COLO668 (cell line): ENCODE measurements at regions not wholly inside any gene's neighbourhood (a gene's known extent, or its start where the extent isn't known, plus 50 kb on each side); places are given as distances from the start of the nearest gene placed in this dataset.
"Not testable (repeated sequence)": the region's sequence is repeated elsewhere in the genome, so short reads cannot be mapped to it uniquely, and the experiment has no call there.

Experiments used
- DNase-seq: peaks from one replicate; lab custom pipeline; 2025; ENCODE audit not compliant: unreplicated experiment; lab: John Stamatoyannopoulos, UW

DNA sequence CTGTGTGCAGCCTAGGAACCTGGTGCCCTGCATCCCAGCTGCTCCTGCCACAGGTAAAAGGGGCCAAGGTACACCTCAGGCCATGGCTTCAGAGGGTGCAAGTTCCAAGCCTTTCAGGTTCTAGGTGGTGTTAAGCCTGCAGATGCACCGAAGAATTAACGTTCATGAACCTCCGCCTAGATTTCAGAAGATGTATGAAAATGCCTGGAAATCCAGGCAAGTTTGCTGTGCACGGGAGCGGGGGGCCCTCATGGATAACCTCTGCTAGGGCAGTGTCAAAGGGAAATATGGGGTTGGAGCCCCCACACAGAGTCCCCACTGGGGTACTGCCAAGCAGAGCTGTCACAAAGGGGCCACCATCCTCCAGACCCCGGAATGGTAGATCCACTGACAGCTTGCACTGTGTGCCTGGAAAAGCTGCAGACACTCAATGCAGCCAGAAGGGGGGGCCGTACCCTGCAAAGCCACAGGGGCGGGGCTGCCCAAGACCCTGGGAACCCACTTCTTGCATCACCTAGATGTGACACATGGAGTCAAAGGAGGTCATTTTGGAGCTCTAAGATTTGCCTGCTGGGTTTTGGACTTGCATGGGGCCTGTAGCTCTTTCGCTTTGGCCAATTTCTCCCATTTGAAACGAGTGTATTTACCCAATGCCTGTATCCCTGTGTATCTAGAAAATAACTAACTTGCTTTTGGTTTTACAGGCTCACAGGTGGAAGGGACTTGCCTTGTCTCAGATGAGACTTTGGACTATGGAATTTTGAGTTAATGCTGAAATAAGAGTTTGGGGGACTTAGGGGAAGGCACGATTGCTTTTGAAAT lies 145.2 kb upstream of the C1QTNF3 start:
- not testable (repeated sequence) for DNase-seq

DNA sequence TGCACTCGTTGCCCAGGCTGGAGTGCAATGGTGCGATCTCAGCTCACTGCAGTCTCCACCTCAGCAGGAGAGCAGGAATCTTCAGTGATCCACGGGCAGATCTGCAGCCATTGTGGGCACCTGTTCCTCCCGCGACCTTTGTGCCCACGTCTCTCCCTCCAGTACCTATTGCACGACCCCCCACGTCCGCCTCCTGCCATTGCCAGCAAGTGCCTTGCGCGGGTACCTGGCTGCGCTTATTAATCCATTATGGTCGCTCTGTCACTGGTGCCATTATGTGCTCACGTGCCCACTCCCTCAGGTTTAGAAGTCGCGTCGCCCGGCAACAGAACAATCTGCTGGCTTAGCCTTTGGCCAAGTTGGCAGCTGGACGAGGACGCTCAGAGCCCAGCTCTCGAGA lies 146.2 kb upstream of the C1QTNF3 start:
- DNase-seq = not testable (repeated sequence)

DNA sequence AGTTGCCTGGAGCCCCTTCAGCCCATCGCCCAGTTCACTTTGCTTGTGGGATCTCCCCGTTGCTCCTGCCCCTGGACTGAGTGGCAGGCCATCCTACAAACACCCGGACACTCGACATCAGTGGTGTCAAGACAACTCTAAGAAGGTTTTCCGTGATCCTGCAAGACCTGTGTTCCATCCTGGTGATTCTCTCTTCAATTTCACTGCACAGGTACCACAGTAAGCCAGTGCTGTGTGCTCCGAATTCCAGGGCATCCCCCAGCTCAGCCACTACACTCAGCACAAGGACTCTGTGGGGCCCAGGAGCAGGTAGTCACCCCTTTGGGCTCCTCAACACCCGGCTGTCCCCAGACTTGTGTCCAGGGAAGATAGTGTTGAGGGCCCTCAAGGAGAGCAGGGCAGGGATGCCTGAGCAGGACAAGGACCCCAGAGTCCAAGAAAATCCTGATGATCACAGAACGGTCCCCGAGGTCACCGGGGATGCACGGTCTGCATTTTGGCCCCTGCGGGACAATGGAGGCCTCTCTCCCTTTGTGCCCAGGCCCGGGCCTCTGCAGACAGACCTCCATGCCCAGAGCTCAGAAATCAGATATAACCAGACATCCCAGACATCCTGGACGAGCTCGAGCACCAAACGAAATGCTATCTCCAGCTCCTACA lies 146.9 kb upstream of the C1QTNF3 start:
- not testable (repeated sequence) for DNase-seq

DNA sequence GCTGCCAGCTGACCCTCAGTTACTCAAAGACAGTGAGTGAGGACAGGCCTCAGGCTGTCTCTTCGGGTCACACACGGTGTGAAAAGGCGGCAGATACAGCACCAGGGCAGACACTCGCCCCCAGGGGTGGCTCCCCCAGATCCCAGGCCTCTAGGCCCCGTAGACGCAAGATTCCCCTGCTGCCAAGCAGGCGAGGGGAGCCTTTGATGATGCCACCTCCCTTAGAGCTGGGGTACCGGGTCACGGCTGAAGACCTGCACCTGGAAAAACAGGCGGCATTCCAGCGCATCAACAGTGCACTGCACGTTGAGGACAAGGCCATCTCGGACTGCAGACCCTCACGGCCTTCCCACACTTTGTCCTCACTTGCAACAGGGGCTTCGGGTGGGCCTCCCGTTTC lies 147.5 kb upstream of the C1QTNF3 start:
- DNase-seq = not testable (repeated sequence)

DNA sequence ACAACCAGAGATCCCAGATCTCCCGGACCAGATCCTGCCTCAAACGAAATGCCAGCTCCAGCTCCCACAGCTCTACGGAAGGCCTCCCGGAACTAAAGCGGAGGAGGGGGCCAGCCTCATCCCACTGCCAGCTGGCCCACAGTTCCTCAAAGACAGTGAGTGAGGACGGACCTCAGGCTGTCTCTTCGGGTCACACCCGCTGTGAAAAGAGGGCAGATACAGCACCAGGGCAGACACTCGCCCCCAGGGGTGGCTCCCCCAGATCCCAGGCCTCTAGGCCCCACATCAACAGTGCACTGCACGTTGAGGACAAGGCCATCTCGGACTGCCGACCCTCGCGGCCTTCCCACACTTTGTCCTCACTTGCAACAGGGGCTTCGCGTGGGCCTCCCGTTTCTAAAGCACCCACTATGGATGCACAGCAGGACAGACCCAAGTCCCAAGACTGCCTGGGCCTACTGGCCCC lies 148.3 kb upstream of the C1QTNF3 start:
- DNase-seq = not testable (repeated sequence)

DNA sequence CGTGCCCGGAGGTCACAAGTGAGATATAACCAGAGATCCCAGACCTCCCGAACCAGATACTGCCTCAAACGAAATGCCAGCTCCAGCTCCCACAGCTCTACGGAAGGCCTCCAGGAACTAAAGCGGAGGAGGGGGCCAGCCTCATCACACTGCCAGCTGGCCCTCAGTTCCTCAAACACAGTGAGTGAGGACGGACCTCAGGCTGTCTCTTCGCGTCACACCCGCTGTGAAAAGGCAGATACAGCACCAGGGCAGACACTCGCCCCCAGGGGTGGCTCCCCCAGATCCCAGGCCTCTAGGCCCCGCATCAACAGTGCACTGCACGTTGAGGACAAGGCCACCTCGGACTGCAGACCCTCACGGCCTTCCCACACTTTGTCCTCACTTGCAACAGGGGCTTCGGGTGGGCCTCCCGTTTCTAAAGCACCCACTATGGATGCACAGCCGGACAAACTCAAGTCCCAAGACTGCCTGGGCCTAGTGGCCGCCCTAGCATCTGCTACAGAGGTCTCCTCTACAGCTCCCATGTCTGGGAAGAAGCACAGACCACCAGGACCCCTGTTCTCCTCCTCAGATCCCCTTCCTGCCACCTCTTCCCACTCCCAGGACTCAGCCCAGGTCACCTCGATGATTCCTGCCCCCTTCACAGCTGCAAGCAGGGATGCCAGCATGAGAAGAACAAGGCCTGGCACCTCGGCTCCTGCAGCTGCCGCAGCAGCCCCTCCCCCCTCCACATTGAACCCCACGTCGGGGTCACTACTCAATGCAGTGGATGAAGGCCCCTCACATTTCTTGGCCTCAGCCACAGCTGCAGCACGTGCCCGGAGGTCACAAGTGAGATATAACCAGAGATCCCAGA lies 149.3 kb upstream of the C1QTNF3 start:
- not testable (repeated sequence) for DNase-seq

DNA sequence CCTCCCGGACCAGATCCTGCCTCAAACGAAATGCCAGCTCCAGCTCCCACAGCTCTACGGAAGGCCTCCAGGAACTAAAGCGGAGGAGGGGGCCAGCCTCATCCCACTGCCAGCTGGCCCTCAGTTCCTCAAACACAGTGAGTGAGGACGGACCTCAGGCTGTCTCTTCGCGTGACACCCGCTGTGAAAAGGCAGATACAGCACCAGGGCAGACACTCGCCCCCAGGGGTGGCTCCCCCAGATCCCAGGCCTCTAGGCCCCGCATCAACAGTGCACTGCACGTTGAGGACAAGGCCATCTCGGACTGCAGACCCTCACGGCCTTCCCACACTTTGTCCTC lies 149.9 kb upstream of the C1QTNF3 start:
- DNase-seq = not testable (repeated sequence)

DNA sequence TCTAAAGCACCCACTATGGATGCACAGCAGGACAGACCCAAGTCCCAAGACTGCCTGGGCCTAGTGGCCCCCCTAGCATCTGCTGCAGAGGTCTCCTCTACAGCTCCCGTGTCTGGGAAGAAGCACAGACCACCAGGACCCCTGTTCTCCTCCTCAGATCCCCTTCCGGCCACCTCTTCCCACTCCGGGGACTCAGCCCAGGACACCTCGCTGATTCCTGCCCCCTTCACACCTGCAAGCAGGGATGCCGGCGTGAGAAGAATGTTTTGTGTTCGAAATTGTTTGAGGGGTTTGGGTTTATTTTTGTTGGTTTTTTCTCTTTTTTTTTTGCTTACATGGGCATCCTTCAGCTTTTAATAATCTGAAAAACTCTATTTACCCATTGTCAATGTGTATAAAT lies 150.3 kb upstream of the C1QTNF3 start:
- DNase-seq = not testable (repeated sequence)

DNA sequence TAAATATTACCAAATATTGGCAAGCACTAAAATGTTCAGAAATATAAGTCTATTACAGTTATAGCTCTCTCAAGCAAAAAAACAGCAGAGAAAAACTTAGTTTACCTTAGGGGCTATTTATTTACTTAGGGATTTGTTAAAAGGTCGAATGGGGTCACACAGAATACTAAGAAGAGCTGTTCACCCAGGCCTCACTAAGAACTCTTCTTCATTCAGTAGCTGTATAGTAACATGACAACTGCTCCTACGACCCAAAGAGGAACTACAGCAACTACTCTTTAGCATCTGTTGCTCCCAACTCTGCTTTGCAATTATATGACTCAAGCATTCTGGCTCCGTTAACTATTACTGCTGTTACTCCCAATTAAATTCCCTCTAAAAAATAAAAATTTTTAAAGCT lies 150.8 kb upstream of the C1QTNF3 start:
- not testable (repeated sequence) for DNase-seq

DNA sequence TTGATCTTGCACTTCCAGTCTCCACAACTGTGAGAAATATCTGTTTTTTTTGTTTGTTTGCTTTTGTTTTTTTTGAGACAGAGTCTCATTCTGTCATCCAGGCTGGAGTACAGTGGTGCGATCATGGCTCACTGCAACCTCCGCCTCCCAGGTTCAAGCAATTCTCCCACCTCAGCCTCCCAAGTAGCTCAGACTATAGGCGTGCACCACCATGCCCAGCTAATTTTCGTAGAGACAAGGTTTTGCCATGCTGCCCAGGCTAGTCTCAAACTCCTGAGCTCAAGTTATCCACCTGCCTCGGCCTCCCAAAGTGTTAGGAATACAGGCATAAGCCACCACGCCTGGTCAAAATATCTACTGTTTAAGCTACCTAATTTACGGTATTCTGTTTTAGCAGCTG lies 153.1 kb upstream of the C1QTNF3 start:
- not testable (repeated sequence) for DNase-seq

DNA sequence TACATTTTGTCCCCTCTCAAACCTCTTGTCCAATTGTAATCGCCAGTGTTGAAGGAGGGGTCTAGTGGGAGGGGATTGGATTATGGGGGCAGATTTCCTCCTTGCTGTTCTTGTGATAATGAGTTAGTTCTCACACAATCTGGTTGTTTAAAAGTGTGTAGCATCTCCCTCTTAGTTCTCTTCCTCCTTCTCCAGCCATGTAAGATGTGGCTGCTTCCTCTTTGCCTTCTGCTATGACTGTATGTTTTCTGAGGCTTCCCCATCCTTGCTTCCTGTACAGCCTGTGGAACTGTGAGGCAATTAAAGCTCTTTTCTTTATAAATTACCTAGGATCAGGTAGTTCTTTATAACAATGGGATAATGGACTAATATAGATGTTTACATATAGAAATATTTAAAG lies 162.3 kb upstream of the C1QTNF3 start:
- not testable (repeated sequence) for DNase-seq

DNA sequence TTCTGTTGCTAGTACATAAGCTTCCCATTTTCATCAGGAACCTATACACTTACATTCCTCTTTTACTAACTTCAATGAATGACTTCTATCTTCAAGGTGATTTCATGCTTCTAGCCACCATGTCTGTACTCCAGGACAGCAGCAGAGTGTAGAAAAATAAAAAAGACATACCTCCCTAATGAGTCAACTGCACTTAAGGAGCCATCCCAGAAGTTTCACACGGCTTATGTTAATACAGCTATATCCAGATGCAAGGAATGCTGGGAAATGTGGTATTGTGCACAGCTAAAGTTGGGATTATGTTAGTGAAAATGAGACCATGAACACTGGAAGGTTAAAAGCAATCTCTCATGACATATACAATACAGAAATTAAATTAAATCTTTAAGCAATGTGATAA lies 174.4 kb upstream of the C1QTNF3 start:
- not testable (repeated sequence) for DNase-seq

DNA sequence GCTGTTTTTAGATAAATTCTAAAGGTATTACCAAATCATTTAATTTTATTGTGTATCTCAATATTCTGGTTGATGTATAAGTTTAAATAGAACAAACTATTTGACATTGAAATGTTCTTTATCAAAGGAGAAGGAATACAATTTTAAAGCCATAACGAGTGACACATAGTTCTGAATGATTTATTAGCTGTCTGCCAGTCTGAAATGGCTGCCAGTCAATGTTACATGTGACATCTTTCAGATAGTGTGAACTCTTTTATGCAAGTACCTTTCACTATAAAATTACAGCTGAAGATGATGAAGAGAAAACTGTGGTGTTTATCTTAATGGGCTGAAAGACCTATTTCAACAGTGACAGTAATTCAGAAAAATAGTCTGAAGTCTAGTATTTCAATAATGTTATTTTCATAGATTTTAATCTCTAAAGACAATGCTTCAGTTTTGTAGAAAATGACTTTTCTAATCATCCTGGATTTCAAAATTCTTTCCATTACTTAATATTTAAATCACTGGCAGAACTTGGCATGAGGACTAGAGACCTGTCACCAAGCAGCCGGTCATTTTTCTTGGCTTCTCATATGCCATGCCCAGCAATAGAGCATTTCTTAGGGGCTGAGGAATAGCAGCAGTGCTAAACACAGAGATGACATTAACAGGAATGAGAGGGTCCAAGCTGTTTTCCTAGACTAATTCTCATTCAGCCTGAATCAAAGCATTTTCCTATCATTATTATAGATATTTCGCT lies 178.5 kb upstream of the C1QTNF3 start:
- DNase-seq = not testable (repeated sequence)

DNA sequence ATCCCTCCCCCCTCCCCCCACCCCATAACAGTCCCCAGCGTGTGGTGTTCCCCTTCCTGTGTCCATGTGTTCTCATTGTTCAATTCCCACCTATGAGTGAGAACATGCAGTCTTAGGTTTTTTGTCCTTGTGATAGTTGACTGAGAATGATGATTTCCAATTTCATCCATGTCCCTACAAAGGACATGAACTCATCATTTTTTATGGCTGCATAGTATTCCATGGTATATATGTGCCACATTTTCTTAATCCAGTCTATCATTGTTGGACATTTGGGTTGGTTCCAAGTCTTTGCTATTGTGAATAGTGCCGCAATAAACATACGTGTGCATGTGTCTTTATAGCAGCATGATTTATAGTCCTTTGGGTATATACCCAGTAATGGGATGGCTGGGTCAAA lies 180.1 kb upstream of the C1QTNF3 start:
- not testable (repeated sequence) for DNase-seq

DNA sequence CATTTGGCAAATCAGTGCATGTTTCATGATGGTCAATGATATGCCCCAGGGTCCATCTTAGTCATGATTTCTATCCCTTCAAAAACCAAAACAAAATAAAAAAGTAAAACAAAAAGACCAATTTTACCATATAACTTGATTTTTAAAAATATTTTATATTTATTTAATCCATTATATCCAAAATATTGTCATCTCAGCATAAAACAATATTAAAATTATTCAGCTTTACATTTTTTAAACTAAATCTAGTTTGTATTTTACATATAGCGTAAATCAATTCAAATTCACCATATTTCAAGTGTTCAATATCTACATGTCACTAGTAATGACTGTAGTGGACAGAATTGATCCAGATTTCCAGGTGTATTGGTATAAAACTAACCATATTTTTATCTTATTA lies 187.4 kb upstream of the C1QTNF3 start:
- not testable (repeated sequence) for DNase-seq

DNA sequence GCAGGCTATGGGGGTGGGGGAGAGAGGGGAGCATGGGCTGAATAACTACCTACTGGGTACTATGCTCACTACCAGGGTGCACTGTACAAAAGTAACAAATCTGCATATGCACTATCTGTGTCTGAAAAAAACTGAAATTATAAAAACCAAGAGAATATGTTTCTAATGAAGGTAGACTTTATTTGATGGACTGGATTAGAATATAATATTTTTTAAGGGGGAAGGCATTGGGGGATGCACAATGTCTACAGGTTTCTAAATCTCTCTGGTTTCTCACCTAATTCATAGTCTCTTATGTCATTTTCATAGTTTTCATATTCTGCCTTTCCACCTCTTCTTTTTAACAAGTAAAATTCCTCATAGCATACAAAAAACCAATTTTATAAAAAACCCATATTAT lies 200.8 kb upstream of the C1QTNF3 start:
- not testable (repeated sequence) for DNase-seq

DNA sequence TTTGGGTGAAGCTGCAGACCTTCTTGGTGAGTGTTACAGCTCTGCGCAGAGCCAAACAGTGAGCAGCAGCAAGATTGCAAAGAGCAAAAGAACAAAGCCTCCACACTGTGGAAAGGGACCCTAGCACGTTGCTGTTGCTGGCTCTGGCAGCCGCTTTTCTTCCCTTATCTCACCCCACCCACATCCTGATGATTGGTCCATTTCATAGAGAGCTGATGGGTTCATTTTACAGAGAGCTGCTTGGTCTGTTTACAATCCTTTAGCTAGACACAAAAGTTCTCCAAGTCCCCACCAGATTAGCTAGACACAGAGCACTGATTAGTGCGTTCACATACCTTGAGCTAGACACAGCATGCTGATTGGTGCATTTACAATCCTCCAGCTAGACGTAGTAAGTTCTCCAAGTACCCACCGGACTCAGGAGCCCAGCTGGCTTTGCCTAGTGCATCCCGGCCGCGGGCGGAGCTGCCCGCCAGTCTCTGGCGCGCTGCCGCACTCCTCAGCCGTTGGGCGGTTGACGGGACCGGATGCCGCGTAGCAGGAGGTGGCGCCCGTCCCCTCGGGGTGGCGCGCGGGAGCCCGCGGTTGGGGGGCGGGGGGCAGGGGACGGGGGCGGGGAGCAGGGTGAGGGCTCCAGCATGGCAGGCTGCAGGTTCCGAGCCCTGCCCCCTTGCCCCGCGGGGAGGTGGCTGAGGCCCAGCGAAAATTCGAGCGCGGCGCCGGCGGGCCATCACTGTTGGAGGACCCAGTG lies 201.4 kb upstream of the C1QTNF3 start:
- not testable (repeated sequence) for DNase-seq

DNA sequence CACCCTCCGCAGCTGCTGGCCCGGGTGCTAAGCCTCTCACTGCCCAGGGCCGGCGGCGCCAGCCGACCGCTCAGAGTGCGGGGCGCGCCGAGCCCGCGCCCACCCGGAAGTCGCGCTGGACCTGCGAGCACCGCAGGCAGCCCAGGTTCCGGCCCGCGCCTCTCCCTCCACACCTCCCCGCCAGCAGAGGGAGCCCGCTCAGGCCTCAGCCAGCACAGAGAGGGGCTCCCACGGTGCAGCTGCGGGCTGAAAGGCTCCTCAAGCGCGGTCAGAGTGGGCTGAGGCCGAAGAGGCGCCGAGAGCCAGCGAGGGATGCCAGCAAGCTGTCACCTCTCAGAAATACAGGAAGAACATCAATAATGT lies 202.0 kb upstream of the C1QTNF3 start:
- DNase-seq = not testable (repeated sequence)

DNA sequence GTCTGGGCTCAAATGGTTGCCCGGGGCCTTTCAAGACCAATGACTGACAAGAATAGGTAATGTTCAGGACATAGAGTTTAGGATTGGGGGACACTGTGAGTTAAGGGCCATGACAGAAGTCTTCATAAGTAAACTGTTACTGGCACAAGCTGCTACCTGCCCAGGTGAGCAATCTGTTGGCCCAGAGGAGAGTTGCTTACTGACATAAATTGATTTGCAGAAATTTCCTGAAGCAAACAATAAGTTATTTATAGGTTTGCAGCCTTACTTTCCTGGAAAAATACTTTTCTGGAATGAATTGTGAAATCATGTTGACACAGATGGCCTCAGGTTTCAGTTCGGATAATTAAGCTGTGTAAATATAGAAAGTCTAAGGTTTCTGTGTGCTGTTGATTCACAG lies 202.8 kb upstream of the C1QTNF3 start:
- DNase-seq = peak; percentile 33

DNA sequence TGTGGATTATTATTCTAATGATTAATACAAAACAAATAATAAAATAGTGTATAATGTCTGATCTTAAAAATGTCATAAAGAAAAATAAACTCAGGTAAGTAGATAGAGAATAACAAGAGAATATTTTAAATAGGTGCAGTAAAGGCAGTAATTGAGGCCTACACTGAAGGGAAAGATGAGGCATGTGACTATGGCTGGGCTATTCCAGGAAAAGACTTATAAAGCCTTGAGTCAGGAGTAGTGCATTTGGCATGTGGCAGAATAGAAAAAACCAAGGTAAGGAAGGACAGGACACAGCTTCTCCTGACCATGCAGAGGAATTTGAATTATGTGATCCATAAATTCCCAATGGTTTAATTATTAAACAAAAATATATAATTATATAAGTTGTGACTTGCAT lies 215.6 kb upstream of the C1QTNF3 start:
- DNase-seq = not testable (repeated sequence)
